ENCODE measurements at regions not wholly inside any gene's neighbourhood (a gene's known extent, or its start where the extent isn't known, plus 50 kb on each side); places are given as distances from the start of the nearest gene placed in this dataset.
"Not testable (repeated sequence)": the region's sequence is repeated elsewhere in the genome, so short reads cannot be mapped to it uniquely, and the experiment has no call there.

- no peak for DNase-seq
These were observed 1378.0 kb upstream of the PCDH9 start for GRCh38 chr13:68608147-68608546.

GRCh38 chr13:68597641-68598040 lies 1367.5 kb upstream of the PCDH9 start:
- no peak for DNase-seq

- no peak for DNase-seq
These were observed 1358.5 kb upstream of the PCDH9 start for GRCh38 chr13:68588623-68589022.

- DNase-seq, result no peak
These were observed 1354.6 kb upstream of the PCDH9 start for GRCh38 chr13:68584776-68585175.

- DNase-seq, result no peak
These were observed 1343.9 kb upstream of the PCDH9 start for GRCh38 chr13:68574053-68574452.

GRCh38 chr13:68551701-68552522 lies 1321.8 kb upstream of the PCDH9 start:
- no peak for DNase-seq

- no peak for DNase-seq
These were observed 1320.2 kb upstream of the PCDH9 start for GRCh38 chr13:68550330-68550729.

- no peak for DNase-seq
These were observed 1310.1 kb upstream of the PCDH9 start for GRCh38 chr13:68540244-68540643.

GRCh38 chr13:68535329-68535728 lies 1305.2 kb upstream of the PCDH9 start:
- DNase-seq, result no peak

GRCh38 chr13:68527167-68527566 lies 1297.0 kb upstream of the PCDH9 start:
- DNase-seq, result not testable (repeated sequence)

GRCh38 chr13:68523838-68524424 lies 1293.8 kb upstream of the PCDH9 start:
- DNase-seq, result no peak

GRCh38 chr13:68522184-68522583 lies 1292.0 kb upstream of the PCDH9 start:
- no peak for DNase-seq

GRCh38 chr13:68509734-68510621 lies 1279.8 kb upstream of the PCDH9 start:
- DNase-seq, result no peak

- no peak for DNase-seq
These were observed 1276.9 kb upstream of the PCDH9 start for GRCh38 chr13:68506888-68507551.

GRCh38 chr13:68490594-68490993 lies 1260.5 kb upstream of the PCDH9 start:
- no peak for DNase-seq

- no peak for DNase-seq
These were observed 1251.0 kb upstream of the PCDH9 start for GRCh38 chr13:68481130-68481529.

- DNase-seq, result no peak
These were observed 1243.7 kb upstream of the PCDH9 start for GRCh38 chr13:68473834-68474326.

GRCh38 chr13:68467160-68467559 lies 1237.0 kb upstream of the PCDH9 start:
- DNase-seq, result no peak

- no peak for DNase-seq
These were observed 1210.7 kb upstream of the PCDH9 start for GRCh38 chr13:68440874-68441273.

GRCh38 chr13:68439817-68440216 lies 1209.7 kb upstream of the PCDH9 start:
- DNase-seq, result no peak

- DNase-seq, result no peak
These were observed 1198.2 kb upstream of the PCDH9 start for GRCh38 chr13:68428292-68428691.

GRCh38 chr13:68417801-68418200 lies 1187.7 kb upstream of the PCDH9 start:
- DNase-seq, result no peak

- DNase-seq, result no peak
These were observed 1179.9 kb upstream of the PCDH9 start for GRCh38 chr13:68410007-68410406.
